ENCODE measurements at regions not wholly inside any gene's neighbourhood (a gene's known extent, or its start where the extent isn't known, plus 50 kb on each side); places are given as distances from the start of the nearest gene placed in this dataset.
"Not testable (repeated sequence)": the region's sequence is repeated elsewhere in the genome, so short reads cannot be mapped to it uniquely, and the experiment has no call there.

DNA sequence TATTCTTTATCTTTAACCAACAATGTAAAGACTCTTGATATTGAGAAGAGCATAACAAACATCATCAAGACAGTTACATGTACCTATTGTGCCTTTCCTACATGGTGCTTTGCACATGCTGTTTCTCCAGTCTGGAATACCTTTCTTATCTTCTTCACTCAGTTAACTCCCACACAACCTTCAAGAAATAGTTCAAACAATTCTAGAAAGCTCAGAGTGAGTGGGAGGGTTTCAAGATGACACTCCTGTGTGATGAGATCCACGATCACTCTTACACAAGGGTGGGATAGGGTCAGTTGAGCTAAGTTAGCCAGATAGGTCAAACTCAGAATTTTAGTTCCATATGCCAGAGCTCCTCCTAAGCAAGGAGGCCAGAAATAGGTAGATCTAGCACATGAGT is 915.5 kb downstream of the NR2F1-AS1 start:
- no peak for DNase-seq

DNA sequence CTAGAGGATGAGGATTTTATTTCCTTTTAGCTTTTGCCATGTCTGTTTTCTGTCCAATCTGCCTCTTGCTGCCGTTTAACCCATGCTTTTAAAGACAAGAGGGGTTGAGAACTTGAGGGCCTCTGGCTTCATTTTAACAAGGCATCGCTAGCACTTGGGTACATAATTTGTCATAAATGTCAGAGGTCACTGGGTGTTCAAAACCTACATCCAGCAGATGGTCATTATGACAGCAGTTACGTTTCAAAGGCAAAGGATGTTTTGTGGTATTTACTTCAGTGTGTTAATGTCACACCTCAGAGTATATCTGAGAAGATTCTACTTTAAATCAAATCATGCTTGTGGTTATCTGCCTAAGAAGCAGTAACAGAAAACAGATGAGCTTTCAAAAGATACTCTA is 918.3 kb downstream of the NR2F1-AS1 start:
- DNase-seq: no peak

GRCh38 chr5:92659246-92659645 is 921.8 kb downstream of the NR2F1-AS1 start:
- no peak for DNase-seq

DNA sequence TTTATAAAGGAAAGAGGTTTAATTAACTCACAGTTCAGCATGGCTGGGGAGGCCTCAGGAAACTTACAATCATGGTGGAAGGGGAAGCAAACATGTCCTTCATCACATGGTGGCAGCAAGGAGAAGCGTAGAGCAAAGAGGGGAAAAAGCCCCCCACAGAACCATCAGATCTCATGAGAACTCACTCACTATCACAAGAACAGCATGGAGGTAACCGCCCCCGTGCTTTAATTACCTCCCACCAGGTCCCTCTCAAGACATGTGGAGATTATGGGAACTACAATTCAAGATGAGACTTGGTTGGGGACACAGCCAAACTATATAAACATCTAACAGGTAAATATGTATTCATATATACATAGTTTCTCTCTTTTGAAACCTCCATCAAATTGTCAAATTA is 926.4 kb downstream of the NR2F1-AS1 start:
- DNase-seq: not testable (repeated sequence)

DNA sequence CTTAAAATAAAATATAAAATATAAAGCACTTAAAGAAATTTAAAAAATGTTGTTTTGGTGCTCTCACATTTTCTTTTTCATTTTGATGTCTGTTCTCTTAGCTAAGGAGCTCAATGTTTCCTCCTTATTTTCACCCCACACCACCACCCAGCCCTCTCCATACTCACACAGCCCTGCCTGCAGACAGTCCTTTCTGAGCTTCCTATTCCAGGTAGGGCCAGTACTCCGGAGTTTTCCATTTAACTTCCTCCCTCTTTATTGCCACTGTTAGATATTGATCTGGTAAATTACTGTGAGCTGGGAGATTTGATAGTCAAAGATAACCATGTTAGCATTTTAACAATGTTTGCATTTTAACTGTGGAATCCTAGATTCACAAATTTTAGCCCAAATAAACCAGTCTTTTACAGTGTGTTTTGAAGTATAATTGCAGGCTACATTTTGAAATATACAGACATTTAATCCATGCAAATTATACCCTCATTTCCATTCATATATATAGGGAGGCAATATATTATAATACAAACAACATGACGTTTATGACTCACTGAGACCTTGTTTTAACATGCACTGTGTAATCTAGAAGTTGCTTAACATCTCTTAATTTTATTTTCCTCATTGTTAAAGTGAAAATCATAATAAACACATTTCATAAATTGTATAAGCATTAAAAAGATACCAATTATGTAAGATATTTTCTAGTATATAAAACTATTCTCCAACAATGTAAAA is 927.1 kb downstream of the NR2F1-AS1 start:
- no peak for DNase-seq

DNA sequence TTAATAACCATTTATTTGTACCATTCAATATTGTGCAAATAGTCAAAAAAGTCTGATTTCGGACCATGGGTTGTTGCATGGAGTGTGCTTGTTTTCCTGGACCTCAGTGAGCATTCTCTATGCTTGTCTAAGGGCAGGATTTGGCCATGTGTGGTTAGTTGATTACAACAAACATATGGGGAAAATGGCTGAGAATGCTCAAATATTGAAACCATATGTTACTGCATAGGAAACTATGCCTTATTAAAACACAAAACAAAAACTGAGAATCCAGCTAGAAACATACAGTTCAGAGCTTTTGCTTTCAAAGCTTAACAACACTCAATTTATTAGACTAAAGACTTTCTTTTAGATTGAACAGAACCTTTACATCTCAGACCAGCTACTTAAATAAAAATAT is 928.3 kb downstream of the NR2F1-AS1 start:
- no peak for DNase-seq

GRCh38 chr5:92644266-92644886 is 936.6 kb downstream of the NR2F1-AS1 start:
- no peak for DNase-seq

DNA sequence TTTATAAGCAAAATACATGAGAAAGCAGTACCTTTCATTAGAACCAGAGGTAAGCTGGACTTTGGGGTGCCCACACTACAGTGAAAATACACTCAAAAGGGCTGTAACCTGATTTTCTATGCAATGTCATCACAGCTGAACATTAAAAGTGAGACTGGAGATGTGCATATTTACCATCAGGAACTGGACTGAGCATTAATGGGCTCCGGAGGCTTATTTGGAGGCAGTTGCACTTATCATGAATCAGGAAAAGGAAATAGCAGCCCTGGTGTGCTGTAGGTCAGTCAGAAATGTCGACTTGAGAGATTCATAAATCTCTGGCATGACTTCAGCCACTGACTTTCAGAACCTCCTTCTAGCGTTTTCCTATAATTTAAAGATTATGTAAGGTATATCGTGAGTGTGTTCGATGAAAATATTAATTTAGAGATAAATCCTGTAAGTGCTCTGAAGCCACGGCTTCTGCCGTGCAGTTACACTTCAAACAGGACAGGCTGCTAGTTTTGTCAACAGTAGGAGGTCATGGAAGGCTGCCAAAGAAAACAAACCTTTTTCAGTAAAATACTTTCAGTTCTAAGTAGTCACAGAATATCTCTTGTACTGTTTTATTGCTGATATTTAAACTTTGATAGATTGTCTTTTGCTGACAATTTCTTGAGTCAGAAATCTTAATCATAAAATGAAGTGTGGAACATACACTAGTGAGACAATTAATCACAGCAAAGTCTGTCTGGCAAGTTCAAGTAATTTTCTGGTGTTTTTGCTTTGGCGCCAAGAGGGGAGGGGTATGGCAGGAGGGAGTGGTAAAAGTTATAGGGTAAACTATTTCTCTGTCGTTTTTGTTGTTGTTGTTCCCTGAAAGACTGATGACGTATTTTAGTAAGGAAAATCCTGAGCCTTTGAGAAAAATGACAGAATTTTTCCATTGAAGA is 939.7 kb downstream of the NR2F1-AS1 start:
- DNase-seq: no peak

GRCh38 chr5:92640340-92640739 is 940.7 kb downstream of the NR2F1-AS1 start:
- no peak for DNase-seq

GRCh38 chr5:92637960-92638359 is 943.1 kb downstream of the NR2F1-AS1 start:
- no peak for DNase-seq

- no peak for DNase-seq
These were observed 943.8 kb downstream of the NR2F1-AS1 start for GRCh38 chr5:92637247-92637646.

DNA sequence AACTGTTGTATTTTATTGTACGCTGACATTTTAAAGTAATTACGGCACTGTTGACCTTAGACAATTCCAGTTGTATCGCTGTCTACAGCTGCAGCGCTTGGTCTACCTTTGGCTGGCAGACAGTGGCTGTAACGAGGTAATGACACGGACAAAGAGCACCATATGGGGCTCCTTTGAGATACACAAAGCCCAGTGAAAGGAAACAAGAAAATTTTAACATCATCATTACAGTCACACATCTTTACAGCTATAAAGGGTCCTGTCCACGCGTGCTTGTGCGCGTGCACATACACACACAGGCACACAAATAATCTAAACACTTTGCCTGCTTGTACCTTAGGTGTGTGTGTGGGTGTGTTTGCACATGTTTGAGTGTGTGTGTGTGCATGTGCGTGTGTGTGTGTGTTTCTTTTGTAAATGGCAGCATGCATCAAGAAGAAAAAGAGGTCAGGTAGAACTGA is 946.0 kb downstream of the NR2F1-AS1 start:
- DNase-seq: no peak

DNA sequence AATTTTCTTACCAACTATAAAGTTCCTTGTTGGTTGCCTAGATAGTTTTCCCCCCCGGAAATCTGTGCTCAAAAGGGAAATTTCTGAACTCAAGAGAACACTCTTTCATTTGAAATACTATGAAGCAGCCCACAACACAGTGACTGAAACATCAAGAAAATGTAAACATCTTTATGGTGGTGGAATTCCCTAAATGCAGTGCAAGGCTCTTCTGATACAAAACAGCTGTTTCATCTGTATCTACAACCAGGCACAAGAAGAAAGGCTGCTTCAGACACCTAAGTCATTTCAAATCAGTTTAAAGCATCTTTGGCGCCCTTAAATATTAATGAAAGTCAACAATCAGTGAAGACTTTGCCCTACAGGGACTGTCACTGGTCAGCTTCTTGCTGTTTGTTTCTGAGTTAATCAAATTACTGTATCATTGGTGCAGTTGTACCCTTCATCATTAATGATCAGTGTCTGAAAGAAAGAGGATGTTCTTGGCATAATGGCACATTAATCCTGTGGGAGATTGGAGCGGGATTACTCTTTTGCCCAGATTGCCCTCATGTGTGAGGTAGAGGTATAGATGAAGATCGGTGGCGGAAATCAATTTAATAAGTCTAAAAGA is 947.0 kb downstream of the NR2F1-AS1 start:
- no peak for DNase-seq

DNA sequence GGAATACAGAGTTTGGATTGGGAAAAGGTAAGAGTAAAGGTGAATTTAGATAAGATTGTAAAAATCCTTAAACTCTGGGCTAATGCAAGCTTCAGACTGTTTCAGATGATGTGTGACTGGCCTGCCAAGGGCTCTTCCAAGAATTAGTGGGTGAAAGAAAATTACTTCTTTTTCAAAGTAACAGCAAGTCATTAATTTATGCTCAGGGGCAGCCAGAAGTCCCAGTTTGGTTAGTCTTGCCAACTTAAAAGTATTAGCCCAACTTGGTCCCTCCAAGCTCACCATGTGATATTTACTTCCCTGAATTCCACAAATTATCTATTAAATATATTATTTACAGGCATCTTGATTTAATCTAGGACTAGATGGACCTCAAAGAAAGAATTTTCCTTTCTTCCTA is 947.8 kb downstream of the NR2F1-AS1 start:
- no peak for DNase-seq

DNA sequence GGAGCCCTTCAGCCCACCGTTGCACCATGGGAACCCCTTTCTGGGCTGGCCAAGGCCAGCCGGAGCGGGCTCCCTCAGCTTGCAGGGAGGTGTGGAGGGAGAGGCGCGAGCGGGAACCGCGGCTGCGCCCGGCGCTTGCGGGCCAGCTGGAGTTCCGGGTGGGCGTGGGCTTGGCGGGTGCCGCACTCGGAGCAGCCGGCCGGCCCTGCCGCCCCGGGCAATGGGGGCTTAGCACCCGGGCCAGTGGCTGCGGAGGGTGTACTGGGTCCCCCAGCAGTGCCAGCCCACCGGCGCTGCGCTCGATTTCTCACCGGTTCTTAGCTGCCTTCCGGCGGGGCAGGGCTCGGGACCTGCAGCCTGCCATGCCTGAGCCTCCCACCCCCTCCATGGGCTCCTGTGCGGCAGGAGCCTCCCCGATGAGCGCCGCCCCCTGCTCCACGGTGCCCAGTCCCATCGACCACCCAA is 949.8 kb downstream of the NR2F1-AS1 start:
- not testable (repeated sequence) for DNase-seq

DNA sequence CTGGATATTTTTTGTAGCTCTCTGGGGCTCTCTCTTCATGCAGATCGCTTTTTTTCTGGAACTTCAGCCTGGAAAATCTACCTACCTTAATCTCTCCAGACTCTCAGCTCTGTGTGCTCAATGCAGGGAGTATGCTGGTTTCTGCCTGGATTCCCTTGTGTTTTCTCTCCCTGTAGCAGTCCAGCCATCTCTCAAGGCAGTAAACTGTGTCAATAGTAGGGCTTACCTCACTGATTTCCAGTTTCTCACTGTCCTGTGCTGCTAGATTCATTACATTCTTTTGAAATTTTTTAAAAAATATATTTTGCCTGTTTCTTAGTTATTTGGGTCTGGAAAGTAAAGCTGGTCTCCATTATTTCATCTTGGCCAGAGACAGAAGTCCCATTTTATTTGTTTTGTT is 951.4 kb downstream of the NR2F1-AS1 start:
- no peak for DNase-seq

DNA sequence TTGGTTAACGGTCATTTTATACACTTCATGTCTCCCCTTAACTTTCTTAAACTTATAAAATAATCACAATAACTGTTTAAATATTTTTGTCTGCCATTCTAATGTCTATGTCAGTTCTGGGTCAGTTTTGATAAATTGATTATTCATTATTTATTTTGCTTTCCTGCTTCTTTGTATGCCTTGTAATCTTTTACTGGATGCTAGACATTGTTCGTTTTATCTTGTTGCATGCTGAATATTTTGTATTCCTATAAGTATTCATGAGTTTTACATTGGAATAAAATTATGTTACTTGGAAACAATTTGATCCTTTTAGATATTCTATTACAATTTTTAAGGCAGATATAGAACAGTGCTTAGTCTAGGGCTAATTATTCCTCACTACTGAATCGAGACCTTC is 952.0 kb downstream of the NR2F1-AS1 start:
- no peak for DNase-seq

DNA sequence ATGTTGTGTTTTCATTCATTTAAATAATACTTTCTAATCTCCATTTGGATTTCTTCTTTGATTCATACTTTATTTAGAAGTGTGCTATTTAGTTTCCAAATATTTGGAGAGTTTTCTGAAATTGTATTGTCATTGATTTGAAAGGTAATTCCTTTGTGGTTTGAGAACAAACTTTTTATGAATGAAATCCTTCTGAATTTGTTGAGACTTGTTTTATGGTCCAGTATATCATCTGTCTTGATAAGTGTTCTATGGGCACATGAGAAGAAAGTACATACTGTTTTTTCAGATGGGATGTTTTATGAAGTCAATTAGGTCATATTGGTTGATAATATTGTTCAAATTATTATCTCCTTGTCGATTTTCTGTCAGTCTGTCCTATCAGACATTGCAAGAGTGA is 953.8 kb downstream of the NR2F1-AS1 start:
- no peak for DNase-seq

- DNase-seq: no peak
These were observed 964.9 kb downstream of the NR2F1-AS1 start for GRCh38 chr5:92616085-92616484.

GRCh38 chr5:92613546-92613945 is 967.5 kb downstream of the NR2F1-AS1 start:
- no peak for DNase-seq

- DNase-seq: not testable (repeated sequence)
These were observed 970.6 kb downstream of the NR2F1-AS1 start for GRCh38 chr5:92610435-92610834.

- no peak for DNase-seq
These were observed 975.4 kb downstream of the NR2F1-AS1 start for GRCh38 chr5:92605591-92605990.

Data from T1000 (cell line).